HG02938 (cell line): ENCODE measurements at regions not wholly inside any gene's neighbourhood (a gene's known extent, or its start where the extent isn't known, plus 50 kb on each side); places are given as distances from the start of the nearest gene placed in this dataset.

Experiments
- ATAC-seq: cut with Tn5 transposase; IDR thresholded peaks from one replicate; pipeline ENCODE4 v1.9.1; 2021; ENCODE audit warnings: mild to moderate bottlenecking, moderate library complexity; ENCODE audit not compliant: unreplicated experiment

- no peak for ATAC-seq
These were observed 348.5 kb upstream of the PROK2 start for GRCh38 chr3:72133329-72134011.

- ATAC-seq = no peak
These were observed 347.0 kb upstream of the PROK2 start for GRCh38 chr3:72131899-72132298.

- no peak for ATAC-seq
These were observed 345.6 kb upstream of the PROK2 start for GRCh38 chr3:72130565-72130964.

- no peak for ATAC-seq
These were observed 344.6 kb upstream of the PROK2 start for GRCh38 chr3:72129501-72130094.

GRCh38 chr3:72128921-72129320 lies 344.0 kb upstream of the PROK2 start:
- ATAC-seq = no peak

GRCh38 chr3:72127844-72128243 lies 342.9 kb upstream of the PROK2 start:
- ATAC-seq = no peak

- no peak for ATAC-seq
These were observed 342.3 kb upstream of the PROK2 start for GRCh38 chr3:72127224-72127612.

- no peak for ATAC-seq
These were observed 341.7 kb upstream of the PROK2 start for GRCh38 chr3:72126441-72127223.

- ATAC-seq = peak; percentile 50
These were observed 339.0 kb upstream of the PROK2 start for GRCh38 chr3:72123908-72124441.

GRCh38 chr3:72120806-72121778 lies 336.1 kb upstream of the PROK2 start:
- peak; percentile 77 for ATAC-seq

- no peak for ATAC-seq
These were observed 335.1 kb upstream of the PROK2 start for GRCh38 chr3:72120039-72120438.

- ATAC-seq = no peak
These were observed 333.7 kb upstream of the PROK2 start for GRCh38 chr3:72118628-72119027.

GRCh38 chr3:72116226-72116625 lies 331.3 kb upstream of the PROK2 start:
- no peak for ATAC-seq

GRCh38 chr3:72115307-72115706 lies 330.4 kb upstream of the PROK2 start:
- ATAC-seq = no peak

- ATAC-seq = no peak
These were observed 329.8 kb upstream of the PROK2 start for GRCh38 chr3:72114773-72115172.

- no peak for ATAC-seq
These were observed 329.0 kb upstream of the PROK2 start for GRCh38 chr3:72113964-72114363.

- no peak for ATAC-seq
These were observed 328.6 kb upstream of the PROK2 start for GRCh38 chr3:72113564-72113963.

- no peak for ATAC-seq
These were observed 327.5 kb upstream of the PROK2 start for GRCh38 chr3:72112435-72112834.

GRCh38 chr3:72111265-72112205 lies 326.6 kb upstream of the PROK2 start:
- no peak for ATAC-seq
